Neutrophil (primary cell): ENCODE measurements at regions not wholly inside any gene's neighbourhood (a gene's known extent, or its start where the extent isn't known, plus 50 kb on each side); places are given as distances from the start of the nearest gene placed in this dataset.

Experiments
- H3K27ac ChIP-seq: fragments of 200-600 bp; sonication (generic); 2 replicates; pipeline ENCODE4 v1.5.1; 2016; ENCODE audit warnings: mild to moderate bottlenecking, moderate library complexity
- H3K27me3 ChIP-seq: fragments of 200-600 bp; sonication (generic); 2 replicates; pipeline ENCODE4 v1.6.0; 2016; ENCODE audit warnings: mild to moderate bottlenecking
- H3K36me3 ChIP-seq: fragments of 200-600 bp; sonication (generic); 2 replicates; pipeline ENCODE4 v1.5.1; 2017
- H3K4me1 ChIP-seq, 2 experiments: fragments of 200-600 bp in 1 of 2; sonication (generic) in 1 of 2; 1 replicate in 1 of 2; 2 replicates in 1 of 2; pipeline versions ENCODE4 v1.5.1 to v1.6.1; 2013 to 2016; ENCODE audit warnings: low read depth in 1 of 2, low read length in 1 of 2, mild to moderate bottlenecking in 1 of 2, moderate library complexity in 1 of 2; ENCODE audit not compliant: control insufficient read depth in 1 of 2, insufficient read depth in 1 of 2
- H3K4me3 ChIP-seq, 2 experiments: fragments of 200-600 bp in 1 of 2; sonication (generic) in 1 of 2; 1 replicate in 1 of 2; 2 replicates in 1 of 2; pipeline ENCODE4 v1.5.1; 2013 to 2016; ENCODE audit warnings: low read depth in 1 of 2, low read length in 1 of 2, mild to moderate bottlenecking in 1 of 2, moderate library complexity in 1 of 2
- H3K9me3 ChIP-seq: fragments of 200-600 bp; sonication (generic); 2 replicates; pipeline ENCODE4 v1.5.1; 2016
- TF ChIP-seq, protein P1 (sequence below): fragments of 200-600 bp; sonication (generic); IDR thresholded peaks from 2 replicates; pipeline ENCODE4 v1.5.1; 2016; ENCODE audit warnings: antibody characterized with exemption

GRCh38 chr3:13253208-13253937 is 166.7 kb downstream of the NUP210 start:
- Histone ChIP-seq H3K4me3 (no peak overlapping the region), H3K9me3 (no peaks in the 10 kb centered on the region), H3K4me1 (no peaks in the 10 kb centered on the region), H3K36me3 (no peaks in the 10 kb centered on the region), H3K27ac (no peak overlapping the region), H3K27me3 (no peaks in the 10 kb centered on the region)
- TF ChIP-seq, protein P1, sequence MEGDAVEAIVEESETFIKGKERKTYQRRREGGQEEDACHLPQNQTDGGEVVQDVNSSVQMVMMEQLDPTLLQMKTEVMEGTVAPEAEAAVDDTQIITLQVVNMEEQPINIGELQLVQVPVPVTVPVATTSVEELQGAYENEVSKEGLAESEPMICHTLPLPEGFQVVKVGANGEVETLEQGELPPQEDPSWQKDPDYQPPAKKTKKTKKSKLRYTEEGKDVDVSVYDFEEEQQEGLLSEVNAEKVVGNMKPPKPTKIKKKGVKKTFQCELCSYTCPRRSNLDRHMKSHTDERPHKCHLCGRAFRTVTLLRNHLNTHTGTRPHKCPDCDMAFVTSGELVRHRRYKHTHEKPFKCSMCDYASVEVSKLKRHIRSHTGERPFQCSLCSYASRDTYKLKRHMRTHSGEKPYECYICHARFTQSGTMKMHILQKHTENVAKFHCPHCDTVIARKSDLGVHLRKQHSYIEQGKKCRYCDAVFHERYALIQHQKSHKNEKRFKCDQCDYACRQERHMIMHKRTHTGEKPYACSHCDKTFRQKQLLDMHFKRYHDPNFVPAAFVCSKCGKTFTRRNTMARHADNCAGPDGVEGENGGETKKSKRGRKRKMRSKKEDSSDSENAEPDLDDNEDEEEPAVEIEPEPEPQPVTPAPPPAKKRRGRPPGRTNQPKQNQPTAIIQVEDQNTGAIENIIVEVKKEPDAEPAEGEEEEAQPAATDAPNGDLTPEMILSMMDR: no peak

DNA sequence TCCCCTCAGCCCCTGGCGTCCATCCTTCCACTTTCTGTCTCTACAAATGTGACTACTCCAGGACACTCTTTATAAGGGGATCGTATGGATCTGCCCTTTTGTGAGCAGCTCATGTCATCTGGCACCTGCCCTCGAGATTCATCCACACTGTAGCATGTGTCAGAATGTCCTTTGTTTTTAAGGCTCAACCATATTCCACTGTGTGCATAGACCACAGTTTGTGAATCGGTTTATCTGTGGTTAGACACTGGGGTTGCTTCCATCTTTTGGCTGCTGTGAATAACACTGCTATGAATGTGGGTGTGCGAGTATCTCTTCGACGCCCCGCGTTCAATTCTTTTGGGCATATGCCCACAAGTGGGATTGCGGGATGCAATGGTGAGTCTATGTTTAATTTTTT is 167.9 kb downstream of the NUP210 start:
- H3K36me3 ChIP-seq: no peaks in the 10 kb centered on the region
- no peak overlapping the region for H3K4me3 ChIP-seq
- no peaks in the 10 kb centered on the region for H3K4me1 ChIP-seq
- no peak overlapping the region for H3K27ac ChIP-seq
- H3K9me3 ChIP-seq: no peaks in the 10 kb centered on the region
- TF ChIP-seq, protein P1: no peak
- H3K27me3 ChIP-seq: no peaks in the 10 kb centered on the region

GRCh38 chr3:13251166-13251903 is 168.8 kb downstream of the NUP210 start:
- Histone ChIP-seq H3K27me3 (no peaks in the 10 kb centered on the region), H3K27ac (no peak overlapping the region), H3K4me3 (no peak overlapping the region), H3K4me1 (no peaks in the 10 kb centered on the region), H3K9me3 (no peaks in the 10 kb centered on the region), H3K36me3 (no peaks in the 10 kb centered on the region)
- TF ChIP-seq, protein P1: no peak

- Histone ChIP-seq H3K4me1 (no peaks in the 10 kb centered on the region), H3K36me3 (no peaks in the 10 kb centered on the region), H3K9me3 (no peaks in the 10 kb centered on the region), H3K27ac (no peak overlapping the region), H3K4me3 (no peak overlapping the region), H3K27me3 (peaks cover 15% of the 10 kb centered on the region)
- TF ChIP-seq, protein P1: no peak
These were observed 170.3 kb downstream of the NUP210 start for GRCh38 chr3:13249664-13250390.

- H3K4me1 ChIP-seq: no peaks in the 10 kb centered on the region
- H3K27me3 ChIP-seq: peaks cover 20% of the 10 kb centered on the region
- H3K9me3 ChIP-seq: no peaks in the 10 kb centered on the region
- H3K36me3 ChIP-seq: no peaks in the 10 kb centered on the region
- no peak overlapping the region for H3K27ac ChIP-seq
- no peak overlapping the region for H3K4me3 ChIP-seq
- TF ChIP-seq, protein P1: no peak
These were observed 171.5 kb downstream of the NUP210 start for GRCh38 chr3:13248640-13249039.
